GM23338 (cell line): ENCODE measurements at regions not wholly inside any gene's neighbourhood (a gene's known extent, or its start where the extent isn't known, plus 50 kb on each side); places are given as distances from the start of the nearest gene placed in this dataset.

Source experiments
- ATAC-seq: fragments of 200-7000 bp; cut with Tn5 transposase; 3 replicates; pipeline ENCODE4 v1.9.1; 2020
- DNase-seq: peaks from one replicate; pipeline ENCODE4 v3.0.0-alpha.2; 2015; ENCODE audit warnings: low spot score
- H2AFZ ChIP-seq: fragments of 200-600 bp; sonication (generic); 2 replicates; pipeline ENCODE4 v1.8.0; 2016; ENCODE audit warnings: antibody characterized with exemption, mild to moderate bottlenecking, moderate library complexity
- H3F3A ChIP-seq: fragments of 200-600 bp; sonication (generic); replicated peaks from 2 replicates; pipeline ENCODE4 v1.8.0; 2017; ENCODE audit warnings: antibody characterized with exemption, mixed run types, low read depth
- H3K27ac ChIP-seq: fragments of 200-600 bp; sonication (generic); 2 replicates; pipeline ENCODE4 v1.6.1; 2016; ENCODE audit warnings: low read depth
- H3K27me3 ChIP-seq: fragments of 200-600 bp; sonication (generic); 2 replicates; pipeline ENCODE4 v1.8.0; 2016; ENCODE audit warnings: mild to moderate bottlenecking, mixed run types, moderate library complexity; ENCODE audit not compliant: insufficient read depth
- H3K36me3 ChIP-seq: fragments of 200-600 bp; sonication (generic); 2 replicates; pipeline ENCODE4 v1.8.0; 2016; ENCODE audit warnings: mild to moderate bottlenecking; ENCODE audit not compliant: insufficient read depth
- H3K4me1 ChIP-seq: fragments of 200-600 bp; sonication (generic); 2 replicates; pipeline ENCODE4 v1.8.0; 2016; ENCODE audit warnings: mild to moderate bottlenecking, moderate library complexity; ENCODE audit not compliant: insufficient read depth
- H3K4me2 ChIP-seq: fragments of 200-600 bp; sonication (generic); 2 replicates; pipeline ENCODE4 v1.7.1; 2017; ENCODE audit warnings: mixed run types
- H3K4me3 ChIP-seq: fragments of 200-600 bp; sonication (generic); 2 replicates; pipeline ENCODE4 v1.6.1; 2016; ENCODE audit warnings: mixed run types
- H3K79me2 ChIP-seq: fragments of 200-600 bp; sonication (generic); replicated peaks from 2 replicates; pipeline ENCODE4 v1.8.0; 2017; ENCODE audit warnings: mild to moderate bottlenecking; ENCODE audit not compliant: insufficient read depth
- H3K9me2 ChIP-seq: fragments of 200-600 bp; sonication (generic); 2 replicates; pipeline ENCODE4 v1.8.0; 2017; ENCODE audit not compliant: insufficient read depth
- H4K20me1 ChIP-seq: fragments of 200-600 bp; sonication (generic); replicated peaks from 2 replicates; pipeline ENCODE4 v1.8.0; 2017; ENCODE audit warnings: mild to moderate bottlenecking; ENCODE audit not compliant: insufficient read depth
- H3K27ac Mint-ChIP-seq: 2 replicates; pipeline ENCODE4 v1.8.0; 2020; ENCODE audit warnings: inconsistent platforms, mild to moderate bottlenecking, moderate library complexity, mixed read lengths
- H3K27me3 Mint-ChIP-seq: 3 replicates; pipeline ENCODE4 v1.8.0; 2022; ENCODE audit warnings: low read depth, mild to moderate bottlenecking, moderate library complexity, mixed read lengths, inconsistent platforms; ENCODE audit not compliant: insufficient read depth, poor library complexity
- H3K36me3 Mint-ChIP-seq: 3 replicates; pipeline ENCODE4 v1.8.0; 2021; ENCODE audit warnings: low read depth, mild to moderate bottlenecking, inconsistent platforms, moderate library complexity, mixed read lengths
- H3K4me1 Mint-ChIP-seq: 3 replicates; pipeline ENCODE4 v1.8.0; 2020; ENCODE audit warnings: mild to moderate bottlenecking, inconsistent platforms, mixed read lengths
- H3K4me3 Mint-ChIP-seq: 3 replicates; pipeline ENCODE4 v1.8.0; 2021; ENCODE audit warnings: moderate library complexity, mild to moderate bottlenecking, inconsistent platforms, mixed read lengths
- H3K9me3 Mint-ChIP-seq: 3 replicates; pipeline ENCODE4 v1.8.0; 2020; ENCODE audit warnings: moderate library complexity, mild to moderate bottlenecking, inconsistent platforms, mixed read lengths
- EZH2phosphoT487 ChIP-seq: fragments of 200-600 bp; sonication (generic); IDR thresholded peaks from one replicate; pipeline ENCODE4 v1.8.1; 2018; ENCODE audit warnings: antibody characterized with exemption; ENCODE audit not compliant: unreplicated experiment
- JUNB ChIP-seq: IDR thresholded peaks from one replicate; pipeline ENCODE4 v1.6.1; 2016; ENCODE audit warnings: antibody characterized with exemption; ENCODE audit not compliant: unreplicated experiment
- POLR2AphosphoS5 ChIP-seq: IDR thresholded peaks from 2 replicates; pipeline ENCODE4 v1.6.1; 2016; ENCODE audit warnings: antibody characterized with exemption, low read depth
- STAT1 ChIP-seq: IDR thresholded peaks from one replicate; pipeline ENCODE4 v1.6.1; 2016; ENCODE audit warnings: antibody characterized with exemption; ENCODE audit not compliant: unreplicated experiment
- ZNF331 ChIP-seq: fragments of 250-450 bp; sonication (Bioruptor Pico); IDR thresholded peaks from 2 replicates; pipeline ENCODE4 v1.5.0; 2020; ENCODE audit warnings: low read depth, mild to moderate bottlenecking, moderate library complexity
- TF ChIP-seq, protein P1 (sequence below): fragments of 250-450 bp; sonication (Bioruptor Pico); IDR thresholded peaks from 2 replicates; pipeline ENCODE4 v1.5.0; 2020; ENCODE audit warnings: mild to moderate bottlenecking, moderate library complexity
- TF ChIP-seq, protein P2 (sequence below), 2 experiments: fragments of 200-600 bp in 1 of 2; sonication (generic) in 1 of 2; conservative IDR thresholded peaks; 2 replicates each; pipeline versions ENCODE4 v1.5.1 to v1.6.1; 2016 to 2017; ENCODE audit warnings: antibody characterized with exemption in 2 of 2, low read depth in 2 of 2, mild to moderate bottlenecking in 2 of 2, moderate library complexity in 1 of 2

GRCh38 chr12:130251236-130251780, 86.4 kb upstream of the PIWIL1 start:
- H3K27ac ChIP-seq, result no peak overlapping the region
- H3K27ac Mint-ChIP-seq, result no peak overlapping the region
- DNase-seq (no peak), ATAC-seq (no peak)
- H3K4me1 Mint-ChIP-seq, result no peaks in the 10 kb centered on the region
- no peak overlapping the region for H3K4me3 Mint-ChIP-seq
- H3K4me3 ChIP-seq, result no peak overlapping the region
- TF ChIP-seq ZNF331, result no peak
- no peak for TF ChIP-seq STAT1
- TF ChIP-seq JUNB, result no peak
- TF ChIP-seq, protein P1, sequence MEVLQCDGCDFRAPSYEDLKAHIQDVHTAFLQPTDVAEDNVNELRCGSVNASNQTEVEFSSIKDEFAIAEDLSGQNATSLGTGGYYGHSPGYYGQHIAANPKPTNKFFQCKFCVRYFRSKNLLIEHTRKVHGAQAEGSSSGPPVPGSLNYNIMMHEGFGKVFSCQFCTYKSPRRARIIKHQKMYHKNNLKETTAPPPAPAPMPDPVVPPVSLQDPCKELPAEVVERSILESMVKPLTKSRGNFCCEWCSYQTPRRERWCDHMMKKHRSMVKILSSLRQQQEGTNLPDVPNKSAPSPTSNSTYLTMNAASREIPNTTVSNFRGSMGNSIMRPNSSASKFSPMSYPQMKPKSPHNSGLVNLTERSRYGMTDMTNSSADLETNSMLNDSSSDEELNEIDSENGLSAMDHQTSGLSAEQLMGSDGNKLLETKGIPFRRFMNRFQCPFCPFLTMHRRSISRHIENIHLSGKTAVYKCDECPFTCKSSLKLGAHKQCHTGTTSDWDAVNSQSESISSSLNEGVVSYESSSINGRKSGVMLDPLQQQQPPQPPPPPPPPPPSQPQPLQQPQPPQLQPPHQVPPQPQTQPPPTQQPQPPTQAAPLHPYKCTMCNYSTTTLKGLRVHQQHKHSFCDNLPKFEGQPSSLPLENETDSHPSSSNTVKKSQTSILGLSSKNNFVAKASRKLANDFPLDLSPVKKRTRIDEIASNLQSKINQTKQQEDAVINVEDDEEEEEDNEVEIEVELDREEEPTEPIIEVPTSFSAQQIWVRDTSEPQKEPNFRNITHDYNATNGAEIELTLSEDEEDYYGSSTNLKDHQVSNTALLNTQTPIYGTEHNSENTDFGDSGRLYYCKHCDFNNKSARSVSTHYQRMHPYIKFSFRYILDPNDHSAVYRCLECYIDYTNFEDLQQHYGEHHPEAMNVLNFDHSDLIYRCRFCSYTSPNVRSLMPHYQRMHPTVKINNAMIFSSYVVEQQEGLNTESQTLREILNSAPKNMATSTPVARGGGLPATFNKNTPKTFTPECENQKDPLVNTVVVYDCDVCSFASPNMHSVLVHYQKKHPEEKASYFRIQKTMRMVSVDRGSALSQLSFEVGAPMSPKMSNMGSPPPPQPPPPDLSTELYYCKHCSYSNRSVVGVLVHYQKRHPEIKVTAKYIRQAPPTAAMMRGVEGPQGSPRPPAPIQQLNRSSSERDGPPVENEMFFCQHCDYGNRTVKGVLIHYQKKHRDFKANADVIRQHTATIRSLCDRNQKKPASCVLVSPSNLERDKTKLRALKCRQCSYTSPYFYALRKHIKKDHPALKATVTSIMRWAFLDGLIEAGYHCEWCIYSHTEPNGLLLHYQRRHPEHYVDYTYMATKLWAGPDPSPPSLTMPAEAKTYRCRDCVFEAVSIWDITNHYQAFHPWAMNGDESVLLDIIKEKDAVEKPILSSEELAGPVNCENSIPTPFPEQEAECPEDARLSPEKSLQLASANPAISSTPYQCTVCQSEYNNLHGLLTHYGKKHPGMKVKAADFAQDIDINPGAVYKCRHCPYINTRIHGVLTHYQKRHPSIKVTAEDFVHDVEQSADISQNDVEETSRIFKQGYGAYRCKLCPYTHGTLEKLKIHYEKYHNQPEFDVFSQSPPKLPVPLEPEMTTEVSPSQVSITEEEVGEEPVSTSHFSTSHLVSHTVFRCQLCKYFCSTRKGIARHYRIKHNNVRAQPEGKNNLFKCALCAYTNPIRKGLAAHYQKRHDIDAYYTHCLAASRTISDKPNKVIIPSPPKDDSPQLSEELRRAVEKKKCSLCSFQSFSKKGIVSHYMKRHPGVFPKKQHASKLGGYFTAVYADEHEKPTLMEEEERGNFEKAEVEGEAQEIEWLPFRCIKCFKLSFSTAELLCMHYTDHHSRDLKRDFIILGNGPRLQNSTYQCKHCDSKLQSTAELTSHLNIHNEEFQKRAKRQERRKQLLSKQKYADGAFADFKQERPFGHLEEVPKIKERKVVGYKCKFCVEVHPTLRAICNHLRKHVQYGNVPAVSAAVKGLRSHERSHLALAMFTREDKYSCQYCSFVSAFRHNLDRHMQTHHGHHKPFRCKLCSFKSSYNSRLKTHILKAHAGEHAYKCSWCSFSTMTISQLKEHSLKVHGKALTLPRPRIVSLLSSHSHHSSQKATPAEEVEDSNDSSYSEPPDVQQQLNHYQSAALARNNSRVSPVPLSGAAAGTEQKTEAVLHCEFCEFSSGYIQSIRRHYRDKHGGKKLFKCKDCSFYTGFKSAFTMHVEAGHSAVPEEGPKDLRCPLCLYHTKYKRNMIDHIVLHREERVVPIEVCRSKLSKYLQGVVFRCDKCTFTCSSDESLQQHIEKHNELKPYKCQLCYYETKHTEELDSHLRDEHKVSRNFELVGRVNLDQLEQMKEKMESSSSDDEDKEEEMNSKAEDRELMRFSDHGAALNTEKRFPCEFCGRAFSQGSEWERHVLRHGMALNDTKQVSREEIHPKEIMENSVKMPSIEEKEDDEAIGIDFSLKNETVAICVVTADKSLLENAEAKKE (CRISPR knock-in tag), result no peak
- no peak for TF ChIP-seq POLR2AphosphoS5
- TF ChIP-seq EZH2phosphoT487, result no peak
- TF ChIP-seq, protein P2, sequence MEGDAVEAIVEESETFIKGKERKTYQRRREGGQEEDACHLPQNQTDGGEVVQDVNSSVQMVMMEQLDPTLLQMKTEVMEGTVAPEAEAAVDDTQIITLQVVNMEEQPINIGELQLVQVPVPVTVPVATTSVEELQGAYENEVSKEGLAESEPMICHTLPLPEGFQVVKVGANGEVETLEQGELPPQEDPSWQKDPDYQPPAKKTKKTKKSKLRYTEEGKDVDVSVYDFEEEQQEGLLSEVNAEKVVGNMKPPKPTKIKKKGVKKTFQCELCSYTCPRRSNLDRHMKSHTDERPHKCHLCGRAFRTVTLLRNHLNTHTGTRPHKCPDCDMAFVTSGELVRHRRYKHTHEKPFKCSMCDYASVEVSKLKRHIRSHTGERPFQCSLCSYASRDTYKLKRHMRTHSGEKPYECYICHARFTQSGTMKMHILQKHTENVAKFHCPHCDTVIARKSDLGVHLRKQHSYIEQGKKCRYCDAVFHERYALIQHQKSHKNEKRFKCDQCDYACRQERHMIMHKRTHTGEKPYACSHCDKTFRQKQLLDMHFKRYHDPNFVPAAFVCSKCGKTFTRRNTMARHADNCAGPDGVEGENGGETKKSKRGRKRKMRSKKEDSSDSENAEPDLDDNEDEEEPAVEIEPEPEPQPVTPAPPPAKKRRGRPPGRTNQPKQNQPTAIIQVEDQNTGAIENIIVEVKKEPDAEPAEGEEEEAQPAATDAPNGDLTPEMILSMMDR (conservative IDR thresholded peaks at IDR 0.05; ENCODE audit: low read depth in 2 of 2), result no peak
- H3K4me2 ChIP-seq, result no peak overlapping the region
- no peaks in the 10 kb centered on the region for H4K20me1 ChIP-seq
- no peaks in the 10 kb centered on the region for H3K9me2 ChIP-seq
- H2AFZ ChIP-seq, result no peak overlapping the region
- H3K9me3 Mint-ChIP-seq, result peaks cover 80% of the 10 kb centered on the region; the same call in 2 of the 3 replicates
- no peaks in the 10 kb centered on the region for H3K36me3 ChIP-seq
- no peaks in the 10 kb centered on the region for H3K79me2 ChIP-seq
- H3F3A ChIP-seq, result no peaks in the 10 kb centered on the region
- H3K36me3 Mint-ChIP-seq, result peaks cover 51% of the 10 kb centered on the region
- H3K27me3 Mint-ChIP-seq, result peaks cover 2% of the 10 kb centered on the region
- no peaks in the 10 kb centered on the region for H3K27me3 ChIP-seq
- H3K4me1 ChIP-seq, result no peaks in the 10 kb centered on the region
